ENCODE measurements at regions not wholly inside any gene's neighbourhood (a gene's known extent, or its start where the extent isn't known, plus 50 kb on each side); places are given as distances from the start of the nearest gene placed in this dataset.

- TF ChIP-seq BHLHE40 (IDR thresholded peaks at IDR 0.05; ENCODE audit: borderline replicate concordance) (no peak), CTBP1 (IDR thresholded peaks at IDR 0.05; ENCODE audit: borderline replicate concordance) (no peak), FOXK2 (IDR thresholded peaks at IDR 0.05) (no peak), PKNOX1 (IDR thresholded peaks at IDR 0.05) (no peak), FOXA1 (IDR thresholded peaks at IDR 0.05) (no peak), NFRKB (IDR thresholded peaks at IDR 0.05) (no peak), HDGF (IDR thresholded peaks at IDR 0.05; ENCODE audit: borderline replicate concordance) (no peak), SUZ12 (IDR thresholded peaks at IDR 0.05) (no peak), LEF1 (IDR thresholded peaks at IDR 0.05; ENCODE audit: borderline replicate concordance) (no peak), SP1 (IDR thresholded peaks at IDR 0.05) (no peak), FOXM1 (IDR thresholded peaks at IDR 0.05; ENCODE audit: borderline replicate concordance) (no peak), ZNF384 (IDR thresholded peaks at IDR 0.05) (no peak), TARDBP (IDR thresholded peaks at IDR 0.05) (no peak), ELF4 (IDR thresholded peaks at IDR 0.05) (no peak)
These were observed 73.1 kb upstream of the PTER start for GRCh38 chr10:16363741-16364140.

Measured in HEK293T (cell line).